ENCODE measurements at regions not wholly inside any gene's neighbourhood (a gene's known extent, or its start where the extent isn't known, plus 50 kb on each side); places are given as distances from the start of the nearest gene placed in this dataset.

DNA sequence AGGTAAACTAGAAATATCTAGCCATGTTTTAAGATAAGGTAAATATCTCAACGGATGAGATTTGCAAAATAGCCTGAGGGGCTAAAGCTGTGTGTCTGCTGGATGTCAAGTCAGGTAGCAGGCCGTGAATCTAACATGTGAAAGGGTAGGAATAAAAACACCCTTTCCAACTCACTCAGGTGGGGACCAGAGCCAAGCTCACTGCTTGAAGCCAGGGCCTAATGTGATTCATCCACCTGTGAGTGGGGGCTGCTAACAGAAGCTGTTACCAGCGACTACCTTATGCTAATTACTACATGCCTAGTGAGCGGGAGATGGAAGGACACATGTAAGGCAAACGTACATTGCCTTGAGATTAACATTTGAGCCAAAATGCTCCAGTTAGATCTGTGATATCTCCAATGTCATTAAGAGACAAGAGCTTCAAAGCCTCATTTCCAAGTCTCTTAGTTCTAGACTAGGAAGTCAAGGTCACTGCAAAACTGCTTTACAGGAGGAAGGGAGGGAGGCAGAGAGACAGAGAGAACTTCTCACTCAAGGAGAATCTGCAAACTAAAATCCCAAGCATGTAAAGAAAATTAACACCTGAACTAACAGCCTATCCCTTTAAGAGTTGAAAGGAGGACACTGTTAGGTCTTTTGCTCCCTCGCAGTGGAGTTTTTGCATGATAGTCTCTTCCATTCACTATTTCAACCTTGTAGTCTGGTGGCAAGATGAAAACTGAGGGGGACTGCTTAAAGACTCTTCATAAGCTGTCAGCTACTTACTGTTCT is 141.6 kb upstream of the RPS23 start:
- H3K27me3 ChIP-seq: no peaks in the 10 kb centered on the region
- intact Hi-C loops (cut with DNase I; ENCODE audit: low total_unique reads) (no loop called here), in situ Hi-C loops (cut with MboI; ENCODE audit: low pct_ligation_motif_present in 1 of 4, low pct_unique_long_range_greater_than_20kb in 1 of 4, low sequenced_read_pairs in 3 of 4) (no loop called here)
- no peak for DNase-seq
- WGBS, 2 donors (ENCODE audit: low coverage in 1 of 2): 55 to 63% methylated on average over 4 to 6 of the region's 6 CpGs
- no peak overlapping the region for H3K4me3 ChIP-seq
- H3K4me1 ChIP-seq: no peaks in the 10 kb centered on the region
- H3K27ac ChIP-seq: no peak overlapping the region
- no peaks in the 10 kb centered on the region for H3K36me3 ChIP-seq
- H3K9me3 ChIP-seq: no peaks in the 10 kb centered on the region
- TF ChIP-seq POLR2AphosphoS5 (IDR thresholded peaks at IDR 0.05): no peak
- no peak for TF ChIP-seq POLR2A (IDR thresholded peaks at IDR 0.05)

DNA sequence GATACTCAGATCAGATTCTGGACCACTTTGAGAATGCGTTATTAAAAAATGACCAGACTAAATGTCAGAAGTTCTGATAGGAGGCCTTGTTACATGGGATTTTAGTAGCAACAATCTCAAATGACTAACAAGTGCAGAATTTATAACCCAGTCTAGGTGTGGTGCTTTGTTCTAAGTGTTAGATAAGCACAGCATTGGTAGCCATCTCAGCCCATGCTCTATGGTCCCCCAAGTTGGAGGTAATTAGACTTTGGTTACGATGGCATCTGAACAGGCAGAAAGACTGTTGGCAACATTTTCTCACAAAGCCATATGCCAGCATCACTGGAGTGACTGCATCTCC is 140.4 kb upstream of the RPS23 start:
- WGBS, 2 donors (ENCODE audit: low coverage in 1 of 2): 25 to 41% methylated on average over 2 of the region's 2 CpGs
- no peaks in the 10 kb centered on the region for H3K27me3 ChIP-seq
- TF ChIP-seq POLR2A (IDR thresholded peaks at IDR 0.05): no peak
- TF ChIP-seq CTCF (IDR thresholded peaks at IDR 0.05): no peak
- no peak for TF ChIP-seq POLR2AphosphoS5 (IDR thresholded peaks at IDR 0.05)
- TF ChIP-seq EP300 (IDR thresholded peaks at IDR 0.05; ENCODE audit: low read depth): no peak
- H3K27ac ChIP-seq: no peak overlapping the region
- H3K4me1 ChIP-seq: no peaks in the 10 kb centered on the region
- H3K9me3 ChIP-seq: no peaks in the 10 kb centered on the region
- in situ Hi-C loops (cut with MboI; ENCODE audit: low pct_ligation_motif_present in 1 of 4, low pct_unique_long_range_greater_than_20kb in 1 of 4, low sequenced_read_pairs in 3 of 4) (no loop called here), intact Hi-C loops (cut with DNase I; ENCODE audit: low total_unique reads) (no loop called here)
- no peaks in the 10 kb centered on the region for H3K36me3 ChIP-seq
- DNase-seq: no peak
- H3K4me3 ChIP-seq: no peak overlapping the region

- intact Hi-C loops (cut with DNase I; ENCODE audit: low total_unique reads): no loop called here
- DNase-seq: no peak
- TF ChIP-seq POLR2AphosphoS5 (IDR thresholded peaks at IDR 0.05) (no peak), CTCF (IDR thresholded peaks at IDR 0.05) (no peak), POLR2A (IDR thresholded peaks at IDR 0.05) (no peak), EP300 (IDR thresholded peaks at IDR 0.05; ENCODE audit: low read depth) (no peak)
Observed at GRCh38 chr5:82417776-82418607, 139.8 kb upstream of the RPS23 start.

GRCh38 chr5:82416512-82416911 is 138.4 kb upstream of the RPS23 start:
- in situ Hi-C loops (cut with MboI; ENCODE audit: low pct_ligation_motif_present in 1 of 4, low pct_unique_long_range_greater_than_20kb in 1 of 4, low sequenced_read_pairs in 3 of 4): no loop called here
- TF ChIP-seq EP300 (IDR thresholded peaks at IDR 0.05; ENCODE audit: low read depth) (no peak), POLR2AphosphoS5 (IDR thresholded peaks at IDR 0.05) (no peak), POLR2A (IDR thresholded peaks at IDR 0.05) (no peak), CTCF (IDR thresholded peaks at IDR 0.05) (no peak)
- Histone ChIP-seq H3K4me3 (no peak overlapping the region), H3K9me3 (no peaks in the 10 kb centered on the region), H3K27ac (no peak overlapping the region), H3K4me1 (no peaks in the 10 kb centered on the region), H3K27me3 (no peaks in the 10 kb centered on the region), H3K36me3 (no peaks in the 10 kb centered on the region)
- DNase-seq: no peak
- intact Hi-C loops (cut with DNase I; ENCODE audit: low total_unique reads): no loop called here
- WGBS, 2 donors (ENCODE audit: low coverage in 1 of 2): 69% methylated on average over 4 of the region's 4 CpGs; no CpG with 5 or more reads in 1 of the 2 donors

More at GRCh38 chr5:82417776-82418607, 139.8 kb upstream of the RPS23 start:
- in situ Hi-C loops (cut with MboI; ENCODE audit: low pct_ligation_motif_present in 1 of 4, low pct_unique_long_range_greater_than_20kb in 1 of 4, low sequenced_read_pairs in 3 of 4): no loop called here
- H3K4me3 ChIP-seq: no peak overlapping the region
- H3K9me3 ChIP-seq: no peaks in the 10 kb centered on the region
- no peaks in the 10 kb centered on the region for H3K36me3 ChIP-seq
- H3K27me3 ChIP-seq: no peaks in the 10 kb centered on the region
- 73 to 83% methylated on average over 6 to 11 of the region's 11 CpGs for WGBS, 2 donors (ENCODE audit: low coverage in 1 of 2)
- H3K27ac ChIP-seq: no peak overlapping the region
- H3K4me1 ChIP-seq: no peaks in the 10 kb centered on the region

Data from transverse colon (tissue), 4 donors.